ENCODE measurements at regions not wholly inside any gene's neighbourhood (a gene's known extent, or its start where the extent isn't known, plus 50 kb on each side); places are given as distances from the start of the nearest gene placed in this dataset.

GRCh38 chr12:58455136-58455535, 465.2 kb downstream of the LRIG3 start:
- H3K27ac Mint-ChIP-seq: no peak overlapping the region
- no peaks in the 10 kb centered on the region for H3K4me1 Mint-ChIP-seq (ENCODE audit: unreplicated experiment)
- H3K36me3 Mint-ChIP-seq: no peaks in the 10 kb centered on the region
- no peak for DNase-seq (ENCODE audit: extremely low spot score, unreplicated experiment)
- TF ChIP-seq CTCF (conservative IDR thresholded peaks at IDR 0.05): no peak
- H3K27me3 Mint-ChIP-seq: no peaks in the 10 kb centered on the region
- no peak overlapping the region for H3K4me3 Mint-ChIP-seq
- H3K9me3 Mint-ChIP-seq: no peaks in the 10 kb centered on the region

- TF ChIP-seq CTCF (conservative IDR thresholded peaks at IDR 0.05): no peak
- DNase-seq (ENCODE audit: extremely low spot score, unreplicated experiment): no peak
- no peaks in the 10 kb centered on the region for H3K4me1 Mint-ChIP-seq (ENCODE audit: unreplicated experiment)
- no peak overlapping the region for H3K4me3 Mint-ChIP-seq
- peaks cover 4% of the 10 kb centered on the region for H3K9me3 Mint-ChIP-seq
- H3K36me3 Mint-ChIP-seq: no peaks in the 10 kb centered on the region
- H3K27ac Mint-ChIP-seq: no peak overlapping the region
- no peaks in the 10 kb centered on the region for H3K27me3 Mint-ChIP-seq
These were observed 462.2 kb downstream of the LRIG3 start for GRCh38 chr12:58458102-58458501.

GRCh38 chr12:58459191-58459590, 461.1 kb downstream of the LRIG3 start:
- no peak for DNase-seq (ENCODE audit: extremely low spot score, unreplicated experiment)
- Mint-ChIP-seq H3K36me3 (no peaks in the 10 kb centered on the region), H3K9me3 (peaks cover 4% of the 10 kb centered on the region), H3K27ac (no peak overlapping the region), H3K4me1 (ENCODE audit: unreplicated experiment) (no peaks in the 10 kb centered on the region), H3K27me3 (no peaks in the 10 kb centered on the region), H3K4me3 (no peak overlapping the region)
- no peak for TF ChIP-seq CTCF (conservative IDR thresholded peaks at IDR 0.05)

- H3K9me3 Mint-ChIP-seq: peaks cover 16% of the 10 kb centered on the region
These were observed 457.3 kb downstream of the LRIG3 start for GRCh38 chr12:58463051-58463450.

GRCh38 chr12:58465418-58465817, 454.9 kb downstream of the LRIG3 start:
- Mint-ChIP-seq H3K4me3 (no peak overlapping the region), H3K9me3 (peaks cover 20% of the 10 kb centered on the region), H3K4me1 (ENCODE audit: unreplicated experiment) (no peaks in the 10 kb centered on the region), H3K27me3 (no peaks in the 10 kb centered on the region), H3K27ac (no peak overlapping the region), H3K36me3 (no peaks in the 10 kb centered on the region)
- no peak for TF ChIP-seq CTCF (conservative IDR thresholded peaks at IDR 0.05)
- no peak for DNase-seq (ENCODE audit: extremely low spot score, unreplicated experiment)

More at GRCh38 chr12:58463051-58463450, 457.3 kb downstream of the LRIG3 start:
- Mint-ChIP-seq H3K4me3 (peak overlapping the region; percentile 35), H3K4me1 (ENCODE audit: unreplicated experiment) (no peaks in the 10 kb centered on the region), H3K27ac (peak overlapping the region; percentile 35), H3K36me3 (no peaks in the 10 kb centered on the region), H3K27me3 (no peaks in the 10 kb centered on the region)
- TF ChIP-seq CTCF (conservative IDR thresholded peaks at IDR 0.05): no peak
- no peak for DNase-seq (ENCODE audit: extremely low spot score, unreplicated experiment)

All from type B pancreatic cell (in vitro differentiated cells).